Endothelial cell of umbilical vein (primary cell): ENCODE measurements at regions not wholly inside any gene's neighbourhood (a gene's known extent, or its start where the extent isn't known, plus 50 kb on each side); places are given as distances from the start of the nearest gene placed in this dataset.

Experiments used
- CTCF ChIP-seq, 2 donors: IDR thresholded peaks; 1 replicate in 1 of 2; 2 replicates in 1 of 2; pipeline ENCODE4 v1.5.1; 2011; ENCODE audit warnings: low read length in 2 of 2, mild to moderate bottlenecking in 2 of 2, moderate library complexity in 2 of 2, control low read depth in 1 of 2, inconsistent platforms in 1 of 2, low read depth in 1 of 2; ENCODE audit not compliant: insufficient read depth in 1 of 2; ENCODE audit errors: extremely low read depth in 1 of 2
- JUN ChIP-seq: IDR thresholded peaks from 2 replicates; pipeline ENCODE4 v1.6.1; 2011; ENCODE audit warnings: borderline replicate concordance, low read depth; ENCODE audit not compliant: insufficient read length, insufficient read depth
- POLR2A ChIP-seq: IDR thresholded peaks from 2 replicates; pipeline ENCODE4 v1.6.1; 2012; ENCODE audit warnings: low read depth, mild to moderate bottlenecking, control low read depth, low read length
- POLR2AphosphoS5 ChIP-seq: IDR thresholded peaks from 2 replicates; pipeline ENCODE4 v1.6.1; 2012; ENCODE audit warnings: low read depth, mild to moderate bottlenecking, control low read depth, low read length, moderate library complexity; ENCODE audit not compliant: insufficient read depth

GRCh38 chr14:22466491-22466890, 122.5 kb downstream of the DAD1 start:
- TF ChIP-seq CTCF (IDR thresholded peaks at IDR 0.05; ENCODE audit: extremely low read depth in 1 of 2, insufficient read depth in 1 of 2, low read depth in 1 of 2, low read length in 2 of 2), result no peak
- no peak for TF ChIP-seq JUN
- TF ChIP-seq POLR2A, result no peak
- no peak for TF ChIP-seq POLR2AphosphoS5
